ENCODE measurements at regions not wholly inside any gene's neighbourhood (a gene's known extent, or its start where the extent isn't known, plus 50 kb on each side); places are given as distances from the start of the nearest gene placed in this dataset.

- TF ChIP-seq CTCF (IDR thresholded peaks at IDR 0.05; ENCODE audit: low read depth, low read length): no peak
- H3K27me3 ChIP-seq (ENCODE audit: control insufficient read depth, insufficient read depth, low read length): no peaks in the 10 kb centered on the region
- H3K27ac ChIP-seq (ENCODE audit: low read depth, low read length): no peak overlapping the region
- CTCF ChIA-PET: no interaction called here
- no peak for DNase-seq (ENCODE audit: low read depth, low spot score)
- no peak overlapping the region for H3K4me3 ChIP-seq (ENCODE audit: low read depth, low read length)
- POLR2A ChIA-PET: no interaction called here
- peaks cover 56% of the 10 kb centered on the region for H3K9me3 ChIP-seq (ENCODE audit: control insufficient read depth, insufficient read depth, low read length)
These were observed 189.4 kb upstream of the TCERG1L start for GRCh38 chr10:131500892-131501291.

GRCh38 chr10:131503992-131504391 is 192.5 kb upstream of the TCERG1L start:
- peaks cover 37% of the 10 kb centered on the region for H3K9me3 ChIP-seq (ENCODE audit: control insufficient read depth, insufficient read depth, low read length)
- H3K27me3 ChIP-seq (ENCODE audit: control insufficient read depth, insufficient read depth, low read length): no peaks in the 10 kb centered on the region
- H3K27ac ChIP-seq (ENCODE audit: low read depth, low read length): no peak overlapping the region
- TF ChIP-seq CTCF (IDR thresholded peaks at IDR 0.05; ENCODE audit: low read depth, low read length): no peak
- POLR2A ChIA-PET: no interaction called here
- no peak for DNase-seq (ENCODE audit: low read depth, low spot score)
- CTCF ChIA-PET: no interaction called here
- H3K4me3 ChIP-seq (ENCODE audit: low read depth, low read length): no peak overlapping the region

DNA sequence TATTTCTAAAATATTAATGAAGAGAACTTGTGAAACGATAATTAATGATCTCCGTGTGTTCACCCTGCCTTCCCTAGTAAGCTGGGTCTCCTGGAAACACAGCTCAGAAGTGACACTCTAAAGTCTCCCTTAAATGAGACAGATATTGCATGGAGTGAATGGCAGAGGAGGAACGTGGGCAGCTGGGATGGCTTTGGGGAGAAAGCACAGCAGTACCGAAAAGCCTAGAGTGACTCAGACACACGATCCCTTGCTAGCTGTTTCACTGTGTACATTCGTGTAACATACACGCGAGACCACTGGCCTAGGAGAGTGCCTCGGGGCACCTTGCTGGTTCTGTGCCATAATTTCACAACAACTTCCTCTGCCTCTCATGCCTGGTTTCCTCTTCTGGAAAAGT is 199.9 kb upstream of the TCERG1L start:
- no peak overlapping the region for H3K27ac ChIP-seq (ENCODE audit: low read depth, low read length)
- no peak for TF ChIP-seq CTCF (IDR thresholded peaks at IDR 0.05; ENCODE audit: low read depth, low read length)
- CTCF ChIA-PET: no interaction called here
- H3K27me3 ChIP-seq (ENCODE audit: control insufficient read depth, insufficient read depth, low read length): no peaks in the 10 kb centered on the region
- peaks cover 52% of the 10 kb centered on the region for H3K9me3 ChIP-seq (ENCODE audit: control insufficient read depth, insufficient read depth, low read length)
- no peak overlapping the region for H3K4me3 ChIP-seq (ENCODE audit: low read depth, low read length)
- no peak for DNase-seq (ENCODE audit: low read depth, low spot score)
- POLR2A ChIA-PET: no interaction called here

GRCh38 chr10:131512852-131513251 is 201.3 kb upstream of the TCERG1L start:
- no peak for DNase-seq (ENCODE audit: low read depth, low spot score)
- Histone ChIP-seq H3K27me3 (ENCODE audit: control insufficient read depth, insufficient read depth, low read length) (no peaks in the 10 kb centered on the region), H3K4me3 (ENCODE audit: low read depth, low read length) (no peak overlapping the region), H3K9me3 (ENCODE audit: control insufficient read depth, insufficient read depth, low read length) (peaks cover 67% of the 10 kb centered on the region), H3K27ac (ENCODE audit: low read depth, low read length) (no peak overlapping the region)
- POLR2A ChIA-PET: no interaction called here
- CTCF ChIA-PET: no interaction called here
- no peak for TF ChIP-seq CTCF (IDR thresholded peaks at IDR 0.05; ENCODE audit: low read depth, low read length)

GRCh38 chr10:131513445-131513844 is 201.9 kb upstream of the TCERG1L start:
- peaks cover 73% of the 10 kb centered on the region for H3K9me3 ChIP-seq (ENCODE audit: control insufficient read depth, insufficient read depth, low read length)
- H3K4me3 ChIP-seq (ENCODE audit: low read depth, low read length): no peak overlapping the region
- no peaks in the 10 kb centered on the region for H3K27me3 ChIP-seq (ENCODE audit: control insufficient read depth, insufficient read depth, low read length)
- no peak for DNase-seq (ENCODE audit: low read depth, low spot score)
- ChIA-PET POLR2A (no interaction called here), CTCF (no interaction called here)
- H3K27ac ChIP-seq (ENCODE audit: low read depth, low read length): no peak overlapping the region
- TF ChIP-seq CTCF (IDR thresholded peaks at IDR 0.05; ENCODE audit: low read depth, low read length): no peak
